Neural progenitor cell (in vitro differentiated cells): ENCODE measurements at regions not wholly inside any gene's neighbourhood (a gene's known extent, or its start where the extent isn't known, plus 50 kb on each side); places are given as distances from the start of the nearest gene placed in this dataset.

Experiments used
- CTCF ChIP-seq: fragments of 200-600 bp; sonication (generic); IDR thresholded peaks from 2 replicates; pipeline ENCODE4 v1.5.1; 2017; ENCODE audit warnings: antibody characterized with exemption, mild to moderate bottlenecking
- EZH2 ChIP-seq: fragments of 200-600 bp; sonication (generic); IDR thresholded peaks from 2 replicates; pipeline ENCODE4 v1.6.1; 2017; ENCODE audit warnings: antibody characterized with exemption, mild to moderate bottlenecking, moderate library complexity

DNA sequence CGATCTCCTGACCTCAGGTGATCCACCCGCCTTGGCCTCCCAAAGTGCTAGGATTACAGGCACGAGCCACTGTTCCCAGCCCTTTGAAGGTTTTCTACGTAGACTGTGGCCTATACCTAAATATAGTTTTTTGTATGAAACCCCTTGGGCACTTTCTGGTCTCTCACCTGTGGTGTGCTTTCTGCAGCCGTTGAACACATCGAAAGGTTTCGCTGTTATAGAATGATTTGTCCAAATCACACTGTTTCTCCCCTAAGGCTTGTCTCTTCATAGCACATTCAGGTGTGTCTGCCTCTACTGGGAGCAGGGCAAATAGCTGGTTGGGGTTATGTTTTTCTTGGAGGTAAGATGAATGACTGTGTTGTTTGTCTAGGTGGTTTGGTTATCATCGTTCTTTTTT is 597.9 kb downstream of the RNF144B start:
- no peak for TF ChIP-seq CTCF
- TF ChIP-seq EZH2 = no peak
